ENCODE measurements at regions not wholly inside any gene's neighbourhood (a gene's known extent, or its start where the extent isn't known, plus 50 kb on each side); places are given as distances from the start of the nearest gene placed in this dataset.

DNA sequence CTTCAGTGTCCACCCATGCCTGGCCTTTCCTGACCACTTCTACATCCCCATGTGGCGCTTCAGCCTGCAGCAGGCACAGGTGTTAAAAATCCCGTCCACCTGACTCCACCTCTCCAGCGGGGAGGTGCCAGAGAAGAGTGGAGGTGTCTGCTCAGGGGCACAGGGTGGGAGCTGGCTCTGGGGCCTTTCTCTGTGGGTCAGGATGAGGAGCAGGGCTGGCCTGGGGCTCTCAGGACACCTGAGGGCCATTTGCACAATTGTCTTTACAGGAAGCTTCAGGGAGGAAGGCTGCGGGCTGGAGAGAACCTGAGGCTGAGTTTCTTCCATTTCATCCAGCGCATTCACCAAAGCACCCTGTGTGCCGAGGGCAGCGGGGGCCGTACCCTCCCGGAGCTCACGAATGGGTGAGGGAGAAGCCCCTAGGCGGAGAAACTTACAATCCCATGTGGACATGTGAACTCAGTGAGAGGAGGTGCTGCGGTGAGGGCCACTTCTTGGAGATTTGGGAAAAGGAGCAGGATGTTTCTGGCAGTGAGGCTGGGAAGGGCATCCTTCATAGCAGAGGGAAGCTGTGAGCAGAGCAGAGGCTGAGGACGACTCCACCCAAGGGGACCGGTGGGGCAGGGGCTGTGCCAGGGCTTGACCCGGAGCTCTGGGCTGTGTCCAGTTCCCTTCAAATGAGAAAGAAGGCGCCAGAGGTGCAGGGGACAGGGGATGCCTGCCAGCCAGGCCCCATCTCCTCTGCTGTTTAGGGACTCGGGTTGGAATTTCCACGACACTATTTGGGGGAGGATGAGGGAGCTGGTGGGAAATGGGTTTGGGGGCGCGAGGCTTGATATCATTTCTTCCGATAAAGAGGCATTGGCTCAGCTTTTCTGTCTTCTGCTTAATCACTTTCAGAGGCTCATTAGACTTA is 155.2 kb upstream of the MYCN start:
- H3K27me3 ChIP-seq (ENCODE audit: control insufficient read depth, insufficient read depth, low read length), result no peaks in the 10 kb centered on the region
- no peak overlapping the region for H3K4me3 ChIP-seq (ENCODE audit: low read depth, low read length)
- H3K9ac ChIP-seq (ENCODE audit: low read depth, low read length), result no peak overlapping the region
- H3K36me3 ChIP-seq (ENCODE audit: control insufficient read depth, insufficient read depth, low read length), result no peaks in the 10 kb centered on the region
- no peaks in the 10 kb centered on the region for H3K4me1 ChIP-seq (ENCODE audit: control insufficient read depth, insufficient read depth, low read length)
- H3K27ac ChIP-seq (ENCODE audit: low read depth, low read length), result no peak overlapping the region
- no peaks in the 10 kb centered on the region for H3K9me3 ChIP-seq (ENCODE audit: control insufficient read depth, insufficient read depth, low read length)

DNA sequence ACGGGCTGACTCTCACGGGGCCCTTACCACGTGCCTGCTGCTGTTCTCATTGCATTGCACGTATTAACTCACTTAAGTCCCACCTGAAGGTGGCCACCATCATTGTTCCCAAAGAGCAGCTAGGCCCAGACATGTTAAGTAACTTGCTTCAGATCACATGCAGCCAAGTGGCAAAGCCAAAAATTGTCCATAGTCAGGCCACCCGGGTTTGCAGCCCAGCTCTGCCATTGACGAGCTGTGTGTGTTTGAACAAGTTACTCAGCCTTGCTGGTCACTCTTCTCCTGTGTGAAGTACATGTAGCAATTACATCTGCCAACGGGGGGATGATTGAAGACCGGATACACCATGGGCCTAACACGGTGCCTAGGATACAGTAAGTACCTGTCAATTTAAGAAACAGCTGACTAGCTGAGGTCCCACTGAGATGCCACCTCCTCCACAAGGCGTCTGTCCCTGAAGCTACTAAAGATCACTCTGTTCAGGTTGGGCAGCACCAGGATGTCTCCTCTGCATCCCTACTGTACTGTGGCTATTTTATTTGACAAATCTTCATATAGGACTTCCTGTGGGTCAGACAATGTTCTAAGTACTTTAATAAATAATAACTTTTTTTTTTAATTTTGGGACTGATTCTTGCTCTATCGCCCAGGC is 154.2 kb upstream of the MYCN start:
- Histone ChIP-seq H3K36me3 (ENCODE audit: control insufficient read depth, insufficient read depth, low read length) (no peaks in the 10 kb centered on the region), H3K9ac (ENCODE audit: low read depth, low read length) (no peak overlapping the region), H3K4me3 (ENCODE audit: low read depth, low read length) (no peak overlapping the region), H3K4me1 (ENCODE audit: control insufficient read depth, insufficient read depth, low read length) (no peaks in the 10 kb centered on the region), H3K9me3 (ENCODE audit: control insufficient read depth, insufficient read depth, low read length) (no peaks in the 10 kb centered on the region), H3K27me3 (ENCODE audit: control insufficient read depth, insufficient read depth, low read length) (no peaks in the 10 kb centered on the region), H3K27ac (ENCODE audit: low read depth, low read length) (no peak overlapping the region)

DNA sequence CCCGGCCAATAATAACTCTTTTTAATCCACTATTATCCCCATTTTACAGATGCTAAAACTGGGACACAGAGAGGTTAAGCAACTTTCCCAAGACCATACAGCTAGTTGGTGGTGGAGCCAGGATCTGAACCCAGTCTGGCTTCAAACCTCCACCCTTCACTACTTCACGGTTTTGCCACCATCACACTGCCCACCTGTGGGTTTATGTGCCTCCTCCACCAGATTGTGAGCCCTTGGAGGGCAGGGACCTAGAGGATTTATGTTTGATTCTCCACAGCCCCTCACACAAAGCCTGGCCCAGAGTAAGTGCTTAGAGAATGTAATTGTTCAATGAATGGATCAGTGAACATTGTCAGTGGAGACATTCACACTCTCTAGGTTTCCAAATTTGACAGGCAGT is 153.4 kb upstream of the MYCN start:
- Histone ChIP-seq H3K4me1 (ENCODE audit: control insufficient read depth, insufficient read depth, low read length) (no peaks in the 10 kb centered on the region), H3K9me3 (ENCODE audit: control insufficient read depth, insufficient read depth, low read length) (no peaks in the 10 kb centered on the region), H3K4me3 (ENCODE audit: low read depth, low read length) (no peak overlapping the region), H3K27ac (ENCODE audit: low read depth, low read length) (no peak overlapping the region), H3K9ac (ENCODE audit: low read depth, low read length) (no peak overlapping the region), H3K27me3 (ENCODE audit: control insufficient read depth, insufficient read depth, low read length) (no peaks in the 10 kb centered on the region), H3K36me3 (ENCODE audit: control insufficient read depth, insufficient read depth, low read length) (no peaks in the 10 kb centered on the region)

DNA sequence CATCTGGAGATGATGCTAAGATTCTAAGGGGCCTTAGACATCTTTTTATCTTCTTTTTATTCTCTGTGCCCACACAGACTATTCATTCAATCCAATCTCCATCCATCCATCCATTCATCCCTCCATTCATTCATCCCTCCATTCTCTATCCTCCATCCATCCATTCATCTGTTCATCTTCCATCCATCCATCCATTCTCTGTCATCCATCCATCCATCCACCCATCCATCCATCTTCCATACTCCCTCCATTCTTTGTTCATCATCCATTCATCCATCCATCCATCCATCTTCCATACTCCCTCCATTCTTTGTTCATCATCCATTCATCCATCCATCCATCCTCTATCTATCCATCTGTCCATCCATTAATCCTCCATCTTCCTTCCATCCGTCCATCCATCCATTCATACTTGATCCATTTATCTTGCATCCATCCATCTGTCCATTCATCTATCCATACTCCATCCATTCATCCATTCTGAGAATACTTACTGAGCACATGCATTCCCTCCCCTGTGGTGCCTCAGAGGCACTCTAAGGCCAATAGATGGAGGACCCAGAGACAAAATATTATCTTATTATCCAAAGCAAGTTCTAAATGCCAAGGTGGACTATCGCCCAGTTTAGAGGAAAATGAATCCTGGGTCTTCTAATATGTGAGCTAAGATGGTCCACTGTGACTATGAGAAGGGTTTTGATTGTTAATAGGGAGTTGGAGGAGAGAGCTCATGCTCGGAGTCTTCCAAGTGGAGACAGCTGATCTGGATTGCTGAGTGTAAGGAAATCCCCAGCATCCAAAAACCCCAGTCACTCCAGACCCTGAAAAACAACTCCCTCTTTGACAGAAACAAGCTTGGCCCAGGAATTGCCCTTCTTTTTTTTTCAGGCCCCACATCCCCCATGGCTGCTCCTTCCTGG is 152.6 kb upstream of the MYCN start:
- Histone ChIP-seq H3K4me3 (ENCODE audit: low read depth, low read length) (no peak overlapping the region), H3K4me1 (ENCODE audit: control insufficient read depth, insufficient read depth, low read length) (no peaks in the 10 kb centered on the region), H3K36me3 (ENCODE audit: control insufficient read depth, insufficient read depth, low read length) (no peaks in the 10 kb centered on the region), H3K9ac (ENCODE audit: low read depth, low read length) (no peak overlapping the region), H3K27me3 (ENCODE audit: control insufficient read depth, insufficient read depth, low read length) (no peaks in the 10 kb centered on the region), H3K27ac (ENCODE audit: low read depth, low read length) (no peak overlapping the region), H3K9me3 (ENCODE audit: control insufficient read depth, insufficient read depth, low read length) (no peaks in the 10 kb centered on the region)

DNA sequence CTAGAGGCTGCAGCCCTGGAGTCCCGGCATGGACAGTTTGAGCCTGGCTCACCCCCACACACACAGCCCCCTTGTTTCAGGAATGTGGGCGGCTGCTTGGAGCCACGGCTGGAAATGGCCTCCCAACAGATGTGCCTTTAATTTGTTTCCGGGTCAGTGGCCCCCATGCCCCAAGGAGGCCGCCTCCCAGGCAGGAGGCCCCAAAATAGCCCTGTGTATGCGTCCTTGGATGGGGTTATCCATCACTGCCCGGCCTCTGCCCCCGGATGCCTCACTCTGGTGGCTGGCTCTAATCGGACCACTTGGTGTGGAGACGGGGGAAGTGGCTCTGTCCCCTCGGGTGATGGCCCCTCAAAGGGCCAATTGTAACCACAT is 151.9 kb upstream of the MYCN start:
- Histone ChIP-seq H3K4me3 (ENCODE audit: low read depth, low read length) (no peak overlapping the region), H3K36me3 (ENCODE audit: control insufficient read depth, insufficient read depth, low read length) (no peaks in the 10 kb centered on the region), H3K27me3 (ENCODE audit: control insufficient read depth, insufficient read depth, low read length) (no peaks in the 10 kb centered on the region), H3K27ac (ENCODE audit: low read depth, low read length) (no peak overlapping the region), H3K9me3 (ENCODE audit: control insufficient read depth, insufficient read depth, low read length) (no peaks in the 10 kb centered on the region), H3K4me1 (ENCODE audit: control insufficient read depth, insufficient read depth, low read length) (no peaks in the 10 kb centered on the region), H3K9ac (ENCODE audit: low read depth, low read length) (no peak overlapping the region)

DNA sequence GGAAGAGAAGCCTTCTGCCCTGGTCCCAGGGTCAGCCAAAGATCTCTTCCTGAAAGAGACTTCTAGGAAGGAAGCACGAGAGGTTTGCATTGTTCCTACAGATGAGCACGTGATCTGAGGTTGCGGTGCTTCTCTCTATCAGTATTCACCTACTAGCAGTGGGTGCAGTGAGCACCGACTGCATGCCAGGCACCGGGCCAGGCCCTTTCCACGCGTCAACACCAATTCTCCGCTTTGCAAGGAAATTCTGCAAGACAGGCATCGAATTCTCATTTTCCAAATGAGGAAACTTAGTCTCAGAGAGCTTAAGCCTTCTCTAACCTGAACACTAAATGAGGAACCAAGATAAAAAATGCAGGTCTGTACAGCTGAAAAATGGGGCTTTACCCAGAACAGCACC is 151.5 kb upstream of the MYCN start:
- no peaks in the 10 kb centered on the region for H3K36me3 ChIP-seq (ENCODE audit: control insufficient read depth, insufficient read depth, low read length)
- no peak overlapping the region for H3K9ac ChIP-seq (ENCODE audit: low read depth, low read length)
- H3K9me3 ChIP-seq (ENCODE audit: control insufficient read depth, insufficient read depth, low read length), result no peaks in the 10 kb centered on the region
- no peaks in the 10 kb centered on the region for H3K27me3 ChIP-seq (ENCODE audit: control insufficient read depth, insufficient read depth, low read length)
- no peaks in the 10 kb centered on the region for H3K4me1 ChIP-seq (ENCODE audit: control insufficient read depth, insufficient read depth, low read length)
- H3K27ac ChIP-seq (ENCODE audit: low read depth, low read length), result no peak overlapping the region
- no peak overlapping the region for H3K4me3 ChIP-seq (ENCODE audit: low read depth, low read length)

DNA sequence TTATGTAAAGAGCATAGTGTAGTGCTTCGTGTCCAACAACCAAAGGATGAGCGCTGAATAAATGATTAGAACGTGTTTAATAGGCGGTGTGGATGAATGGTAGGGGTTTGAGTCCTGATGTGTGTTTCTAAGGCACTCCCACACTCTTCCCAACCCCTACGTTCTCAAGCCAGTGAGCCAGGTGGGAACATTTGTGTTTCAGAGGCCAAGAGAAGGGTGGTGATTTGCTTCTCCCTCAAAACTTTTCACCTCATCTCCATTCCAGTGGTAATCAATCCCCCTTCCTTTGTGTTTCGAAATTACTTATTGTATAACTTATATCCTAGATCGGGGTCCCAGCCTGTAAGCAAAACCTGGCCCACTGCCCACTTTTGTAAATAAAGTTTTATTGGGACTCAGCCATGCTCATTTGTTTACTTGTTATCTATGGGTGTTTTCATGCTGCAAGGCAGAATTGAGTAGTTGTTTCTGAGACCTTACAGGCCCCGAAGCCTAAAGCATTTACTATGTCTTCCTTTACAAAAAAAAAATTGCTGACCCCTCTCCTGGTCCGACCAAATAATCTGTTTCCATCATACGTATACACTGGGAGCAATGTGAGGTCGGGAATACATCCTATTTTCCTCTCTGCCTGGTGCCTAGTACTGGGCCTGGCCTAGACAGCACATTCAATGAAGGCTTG is 150.8 kb upstream of the MYCN start:
- Histone ChIP-seq H3K27me3 (ENCODE audit: control insufficient read depth, insufficient read depth, low read length) (no peaks in the 10 kb centered on the region), H3K36me3 (ENCODE audit: control insufficient read depth, insufficient read depth, low read length) (no peaks in the 10 kb centered on the region), H3K4me3 (ENCODE audit: low read depth, low read length) (no peak overlapping the region), H3K4me1 (ENCODE audit: control insufficient read depth, insufficient read depth, low read length) (no peaks in the 10 kb centered on the region), H3K9me3 (ENCODE audit: control insufficient read depth, insufficient read depth, low read length) (no peaks in the 10 kb centered on the region), H3K9ac (ENCODE audit: low read depth, low read length) (no peak overlapping the region), H3K27ac (ENCODE audit: low read depth, low read length) (no peak overlapping the region)

DNA sequence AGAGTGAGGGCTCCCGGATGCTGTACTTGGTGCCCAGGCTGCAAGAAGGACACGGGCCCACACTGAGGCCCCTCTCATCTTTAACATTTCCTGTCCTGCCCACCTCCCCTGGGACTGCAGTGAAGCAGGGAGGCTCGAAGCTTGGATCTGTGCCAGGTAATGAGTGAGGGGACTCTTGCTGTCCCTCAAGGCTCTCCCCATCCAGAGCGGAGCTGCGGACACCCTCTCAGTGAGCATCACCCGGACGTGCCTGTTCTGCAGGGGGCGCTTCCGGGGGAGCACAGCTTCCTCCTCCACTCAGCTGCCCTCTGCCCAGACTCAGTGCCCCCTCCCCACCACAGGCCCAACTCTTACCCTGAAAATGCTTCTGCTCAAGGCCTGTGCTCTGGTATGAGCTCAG is 150.0 kb upstream of the MYCN start:
- H3K36me3 ChIP-seq (ENCODE audit: control insufficient read depth, insufficient read depth, low read length), result no peaks in the 10 kb centered on the region
- H3K4me3 ChIP-seq (ENCODE audit: low read depth, low read length), result no peak overlapping the region
- no peak overlapping the region for H3K9ac ChIP-seq (ENCODE audit: low read depth, low read length)
- H3K27ac ChIP-seq (ENCODE audit: low read depth, low read length), result no peak overlapping the region
- H3K27me3 ChIP-seq (ENCODE audit: control insufficient read depth, insufficient read depth, low read length), result no peaks in the 10 kb centered on the region
- H3K9me3 ChIP-seq (ENCODE audit: control insufficient read depth, insufficient read depth, low read length), result no peaks in the 10 kb centered on the region
- no peaks in the 10 kb centered on the region for H3K4me1 ChIP-seq (ENCODE audit: control insufficient read depth, insufficient read depth, low read length)

DNA sequence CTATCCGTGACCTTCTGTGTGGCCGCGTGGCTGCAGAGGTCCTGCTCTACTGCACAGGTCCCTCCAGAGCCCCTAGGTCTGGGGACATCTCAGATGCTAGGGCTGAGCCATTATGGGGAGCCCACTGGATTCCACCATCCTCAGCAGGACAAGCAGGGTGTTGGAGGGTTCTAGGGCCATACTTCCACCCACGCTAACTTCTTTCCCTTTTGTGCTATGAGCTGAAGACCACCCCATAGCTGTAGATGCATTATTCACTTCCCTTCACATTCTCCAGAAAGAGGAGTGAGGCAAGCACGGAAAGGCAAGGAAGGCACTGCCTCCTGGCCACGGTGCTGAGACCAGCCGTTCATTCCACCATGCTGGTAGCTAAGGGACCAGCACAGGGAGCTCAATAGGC is 149.5 kb upstream of the MYCN start:
- no peak overlapping the region for H3K27ac ChIP-seq (ENCODE audit: low read depth, low read length)
- no peak overlapping the region for H3K4me3 ChIP-seq (ENCODE audit: low read depth, low read length)
- no peaks in the 10 kb centered on the region for H3K27me3 ChIP-seq (ENCODE audit: control insufficient read depth, insufficient read depth, low read length)
- no peaks in the 10 kb centered on the region for H3K36me3 ChIP-seq (ENCODE audit: control insufficient read depth, insufficient read depth, low read length)
- no peaks in the 10 kb centered on the region for H3K9me3 ChIP-seq (ENCODE audit: control insufficient read depth, insufficient read depth, low read length)
- no peaks in the 10 kb centered on the region for H3K4me1 ChIP-seq (ENCODE audit: control insufficient read depth, insufficient read depth, low read length)
- H3K9ac ChIP-seq (ENCODE audit: low read depth, low read length), result no peak overlapping the region

DNA sequence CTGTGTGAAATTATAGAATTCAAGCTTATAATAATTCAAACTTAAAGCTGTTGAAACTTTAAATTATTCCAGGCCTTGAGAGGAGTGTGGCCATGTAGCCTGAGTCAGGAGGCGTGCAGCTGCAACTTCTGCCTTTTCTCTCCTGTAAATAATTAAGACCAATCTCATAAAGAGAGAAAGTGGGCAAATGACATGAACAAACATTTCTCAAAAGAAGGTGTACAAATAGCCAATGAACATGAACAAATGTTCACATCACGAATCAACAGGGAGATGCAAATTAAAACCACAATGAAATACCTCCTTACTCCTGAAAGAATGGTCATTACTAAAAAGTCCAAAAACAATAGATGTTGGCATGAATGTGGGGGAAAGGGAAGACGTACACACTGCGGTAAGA is 149.1 kb upstream of the MYCN start:
- Histone ChIP-seq H3K27me3 (ENCODE audit: control insufficient read depth, insufficient read depth, low read length) (no peaks in the 10 kb centered on the region), H3K36me3 (ENCODE audit: control insufficient read depth, insufficient read depth, low read length) (no peaks in the 10 kb centered on the region), H3K4me3 (ENCODE audit: low read depth, low read length) (no peak overlapping the region), H3K4me1 (ENCODE audit: control insufficient read depth, insufficient read depth, low read length) (no peaks in the 10 kb centered on the region), H3K9me3 (ENCODE audit: control insufficient read depth, insufficient read depth, low read length) (no peaks in the 10 kb centered on the region), H3K9ac (ENCODE audit: low read depth, low read length) (no peak overlapping the region), H3K27ac (ENCODE audit: low read depth, low read length) (no peak overlapping the region)
